ENCODE measurements at regions not wholly inside any gene's neighbourhood (a gene's known extent, or its start where the extent isn't known, plus 50 kb on each side); places are given as distances from the start of the nearest gene placed in this dataset.

DNA sequence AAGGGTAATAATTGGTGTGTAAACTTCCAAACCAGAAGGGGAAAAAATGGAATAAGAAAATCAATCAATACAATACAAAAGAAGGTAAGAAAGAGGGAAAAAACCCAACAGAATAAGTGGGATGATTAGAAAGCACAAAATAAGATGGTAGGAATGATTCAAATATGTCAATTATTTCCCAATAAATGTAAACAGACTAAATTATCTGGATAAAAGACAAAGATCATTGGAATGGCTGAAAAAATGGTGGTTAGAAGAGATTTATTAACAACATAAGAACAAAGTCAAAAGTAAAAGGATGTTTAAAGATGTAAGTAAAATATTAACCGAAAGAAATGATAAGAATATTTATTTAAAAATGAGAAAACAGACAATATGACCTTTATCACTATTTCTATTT lies 103.5 kb upstream of the YWHAQ start:
- Histone ChIP-seq H3K4me1 (peaks cover 0 to 10% (median 0%) of the 10 kb centered on the region in 3 donors), H3K9me3 (peaks cover 0 to 16% (median 0%) of the 10 kb centered on the region in 3 donors), H3K4me3 (no peak overlapping the region), H3K27ac (no peak overlapping the region), H3K27me3 (no peaks in the 10 kb centered on the region), H3K36me3 (no peaks in the 10 kb centered on the region)
- no peak for TF ChIP-seq EP300 (IDR thresholded peaks at IDR 0.05)
- no peak for TF ChIP-seq POLR2AphosphoS5 (IDR thresholded peaks at IDR 0.05)
- TF ChIP-seq, protein P1, sequence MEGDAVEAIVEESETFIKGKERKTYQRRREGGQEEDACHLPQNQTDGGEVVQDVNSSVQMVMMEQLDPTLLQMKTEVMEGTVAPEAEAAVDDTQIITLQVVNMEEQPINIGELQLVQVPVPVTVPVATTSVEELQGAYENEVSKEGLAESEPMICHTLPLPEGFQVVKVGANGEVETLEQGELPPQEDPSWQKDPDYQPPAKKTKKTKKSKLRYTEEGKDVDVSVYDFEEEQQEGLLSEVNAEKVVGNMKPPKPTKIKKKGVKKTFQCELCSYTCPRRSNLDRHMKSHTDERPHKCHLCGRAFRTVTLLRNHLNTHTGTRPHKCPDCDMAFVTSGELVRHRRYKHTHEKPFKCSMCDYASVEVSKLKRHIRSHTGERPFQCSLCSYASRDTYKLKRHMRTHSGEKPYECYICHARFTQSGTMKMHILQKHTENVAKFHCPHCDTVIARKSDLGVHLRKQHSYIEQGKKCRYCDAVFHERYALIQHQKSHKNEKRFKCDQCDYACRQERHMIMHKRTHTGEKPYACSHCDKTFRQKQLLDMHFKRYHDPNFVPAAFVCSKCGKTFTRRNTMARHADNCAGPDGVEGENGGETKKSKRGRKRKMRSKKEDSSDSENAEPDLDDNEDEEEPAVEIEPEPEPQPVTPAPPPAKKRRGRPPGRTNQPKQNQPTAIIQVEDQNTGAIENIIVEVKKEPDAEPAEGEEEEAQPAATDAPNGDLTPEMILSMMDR (IDR thresholded peaks at IDR 0.05) = no peak
- TF ChIP-seq POLR2A (IDR thresholded peaks at IDR 0.05) = no peak
- WGBS, 2 donors (ENCODE audit: low coverage in 1 of 2) = 64 to 100% methylated on average over 1 of the region's 1 CpG
- no peak for ATAC-seq

- Histone ChIP-seq H3K4me3 (no peak overlapping the region), H3K36me3 (no peaks in the 10 kb centered on the region), H3K27ac (no peak overlapping the region), H3K9me3 (peaks cover 0 to 16% (median 0%) of the 10 kb centered on the region in 3 donors), H3K27me3 (no peaks in the 10 kb centered on the region), H3K4me1 (peaks cover 0 to 10% (median 0%) of the 10 kb centered on the region in 3 donors)
- no peak for ATAC-seq
- WGBS, 2 donors (ENCODE audit: low coverage in 1 of 2) = 89 to 90% methylated on average over 1 to 2 of the region's 2 CpGs
- TF ChIP-seq POLR2A (IDR thresholded peaks at IDR 0.05) (no peak), POLR2AphosphoS5 (IDR thresholded peaks at IDR 0.05) (no peak)
Measured at GRCh38 chr2:9735335-9735734, 104.5 kb upstream of the YWHAQ start.

- Histone ChIP-seq H3K27ac (no peak overlapping the region), H3K9me3 (peaks cover 0 to 16% (median 0%) of the 10 kb centered on the region in 3 donors), H3K27me3 (no peaks in the 10 kb centered on the region), H3K36me3 (no peaks in the 10 kb centered on the region), H3K4me1 (peaks cover 0 to 10% (median 0%) of the 10 kb centered on the region in 3 donors), H3K4me3 (no peak overlapping the region)
- WGBS, 2 donors (ENCODE audit: low coverage in 1 of 2) = 0 to 62% methylated on average over 1 of the region's 1 CpG
- no peak for ATAC-seq
- TF ChIP-seq POLR2AphosphoS5 (IDR thresholded peaks at IDR 0.05) (no peak), EP300 (IDR thresholded peaks at IDR 0.05) (no peak)
- TF ChIP-seq, protein P1 (IDR thresholded peaks at IDR 0.05) = no peak
Measured at GRCh38 chr2:9736021-9736420, 105.2 kb upstream of the YWHAQ start.

DNA sequence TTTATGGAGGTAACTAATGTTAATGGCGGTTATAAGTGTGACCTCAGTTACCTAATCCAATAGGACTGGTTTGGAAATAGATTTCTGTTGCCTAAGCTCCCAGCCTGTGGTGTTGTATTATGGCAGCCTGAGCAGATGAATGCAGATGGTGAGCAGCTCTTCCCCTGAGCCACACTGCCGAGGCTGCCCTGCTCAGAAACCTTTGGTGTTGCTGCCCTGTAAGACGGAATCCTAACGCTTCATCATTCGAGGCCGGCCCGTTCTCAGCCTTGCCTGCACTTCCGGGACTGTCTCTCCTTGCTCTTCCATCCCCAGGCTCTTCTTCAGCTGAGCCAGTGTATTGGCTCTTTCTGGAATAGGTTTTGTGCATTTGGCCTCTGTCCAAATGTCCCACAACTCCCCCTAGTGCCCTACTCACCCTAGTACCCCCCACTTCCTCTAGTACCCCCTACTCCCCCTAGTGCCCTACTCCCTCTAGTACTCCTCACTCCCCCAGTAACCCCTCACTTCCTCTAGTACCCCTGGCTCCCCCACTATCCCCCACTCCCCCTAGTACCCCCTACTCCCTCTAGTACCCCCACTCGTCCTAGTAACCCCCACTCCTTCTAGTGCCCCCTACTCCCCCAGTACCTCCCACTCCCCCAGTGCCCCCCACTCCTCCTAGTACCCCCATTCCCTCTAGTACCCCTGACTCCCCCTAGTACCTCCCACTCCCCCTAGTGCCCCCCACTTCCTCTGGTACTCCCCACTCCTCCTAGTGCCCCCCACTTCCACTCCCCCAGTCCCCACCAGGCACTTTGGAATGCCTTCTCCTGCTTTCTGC lies 106.0 kb upstream of the TAF1B start:
- Histone ChIP-seq H3K4me3 (no peak overlapping the region), H3K27me3 (no peaks in the 10 kb centered on the region), H3K4me1 (peaks cover 0 to 10% (median 0%) of the 10 kb centered on the region in 3 donors), H3K27ac (no peak overlapping the region), H3K9me3 (peaks cover 0 to 16% (median 0%) of the 10 kb centered on the region in 3 donors), H3K36me3 (no peaks in the 10 kb centered on the region)
- WGBS, 2 donors (ENCODE audit: low coverage in 1 of 2) = 70 to 77% methylated on average over 4 to 6 of the region's 9 CpGs
- ATAC-seq = no peak
- no peak for TF ChIP-seq POLR2A (IDR thresholded peaks at IDR 0.05)
- TF ChIP-seq, protein P1 (IDR thresholded peaks at IDR 0.05) = no peak
- TF ChIP-seq EP300 (IDR thresholded peaks at IDR 0.05) = no peak

DNA sequence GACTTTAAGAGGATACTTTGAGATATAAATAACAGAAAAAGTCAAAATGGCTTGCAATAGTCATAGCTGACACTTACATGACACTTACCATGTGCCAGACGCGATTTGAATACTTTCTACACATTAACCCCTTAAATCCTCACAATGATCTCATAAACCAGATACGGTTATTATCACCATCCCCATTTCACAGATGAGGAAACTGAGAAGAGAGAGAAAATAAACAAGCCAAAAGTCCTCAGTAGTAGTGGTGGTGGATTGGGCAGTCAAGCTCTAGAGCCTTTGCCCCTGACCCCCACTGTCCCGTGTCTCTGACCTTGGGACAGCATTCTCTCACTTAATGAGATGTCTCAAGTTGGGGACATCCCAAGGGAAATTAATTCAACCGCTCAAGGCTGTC lies 105.2 kb upstream of the TAF1B start:
- H3K4me3 ChIP-seq = no peak overlapping the region
- TF ChIP-seq EP300 (IDR thresholded peaks at IDR 0.05) (no peak), POLR2A (IDR thresholded peaks at IDR 0.05) (no peak), POLR2AphosphoS5 (IDR thresholded peaks at IDR 0.05) (no peak)
- TF ChIP-seq, protein P1 (IDR thresholded peaks at IDR 0.05) = no peak
- no peaks in the 10 kb centered on the region for H3K36me3 ChIP-seq
- WGBS, 2 donors (ENCODE audit: low coverage in 1 of 2) = 52 to 66% methylated on average over 3 to 5 of the region's 5 CpGs
- no peak for ATAC-seq
- peaks cover 0 to 16% (median 0%) of the 10 kb centered on the region in 3 donors for H3K9me3 ChIP-seq
- no peaks in the 10 kb centered on the region for H3K27me3 ChIP-seq
- no peak overlapping the region for H3K27ac ChIP-seq
- peaks cover 0 to 10% (median 0%) of the 10 kb centered on the region in 3 donors for H3K4me1 ChIP-seq

Data from gastroesophageal sphincter (tissue), 4 donors.